ENCODE measurements at regions not wholly inside any gene's neighbourhood (a gene's known extent, or its start where the extent isn't known, plus 50 kb on each side); places are given as distances from the start of the nearest gene placed in this dataset.
"Not testable (repeated sequence)": the region's sequence is repeated elsewhere in the genome, so short reads cannot be mapped to it uniquely, and the experiment has no call there.

- DNase-seq: no peak
These were observed 63.7 kb upstream of the SYT4 start for GRCh38 chr18:43341014-43341413.

GRCh38 chr18:43350176-43350575 is 72.9 kb upstream of the SYT4 start:
- no peak for DNase-seq

DNA sequence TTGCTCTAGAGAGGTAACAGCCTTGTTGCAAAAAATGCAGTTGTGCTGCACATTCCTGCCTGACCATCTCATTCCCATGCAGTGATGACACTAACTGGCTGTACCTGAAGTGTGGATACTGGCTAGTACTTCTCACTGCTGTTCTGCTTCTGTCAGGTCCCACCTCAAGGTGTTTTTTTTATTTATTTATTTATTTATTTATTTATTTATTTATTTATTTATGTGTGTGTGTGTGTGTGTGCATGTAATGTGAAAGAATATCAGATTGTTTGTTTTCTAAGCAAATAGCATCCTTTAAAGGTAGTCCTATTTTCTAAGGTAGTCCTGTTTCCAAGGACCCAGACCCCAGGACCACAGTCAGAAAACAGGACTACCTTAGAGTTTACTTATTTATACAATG is 87.2 kb upstream of the SYT4 start:
- no peak for DNase-seq

DNA sequence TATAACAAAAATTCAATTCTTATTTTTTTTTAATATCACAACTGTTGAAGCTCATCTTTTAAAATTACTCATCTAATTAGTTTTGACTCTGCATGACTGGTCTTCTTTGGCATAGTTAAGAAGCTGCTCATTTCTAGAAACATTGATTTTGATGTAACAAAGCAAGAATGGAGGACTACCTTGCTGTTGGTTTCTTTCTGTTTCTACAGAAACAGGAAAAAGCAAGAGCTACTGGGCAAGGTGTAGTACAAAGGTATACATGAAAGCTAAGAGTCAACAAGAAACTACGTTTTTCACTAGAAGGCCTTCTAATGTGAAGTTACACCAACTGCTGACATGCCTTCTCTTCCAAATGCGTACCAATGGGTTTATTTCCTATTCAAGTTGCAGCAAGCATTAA is 90.6 kb upstream of the SYT4 start:
- DNase-seq: no peak

- not testable (repeated sequence) for DNase-seq
These were observed 92.0 kb upstream of the SYT4 start for GRCh38 chr18:43369311-43369710.

- no peak for DNase-seq
These were observed 95.5 kb upstream of the SYT4 start for GRCh38 chr18:43372773-43373172.

GRCh38 chr18:43380104-43380672 is 102.9 kb upstream of the SYT4 start:
- no peak for DNase-seq

DNA sequence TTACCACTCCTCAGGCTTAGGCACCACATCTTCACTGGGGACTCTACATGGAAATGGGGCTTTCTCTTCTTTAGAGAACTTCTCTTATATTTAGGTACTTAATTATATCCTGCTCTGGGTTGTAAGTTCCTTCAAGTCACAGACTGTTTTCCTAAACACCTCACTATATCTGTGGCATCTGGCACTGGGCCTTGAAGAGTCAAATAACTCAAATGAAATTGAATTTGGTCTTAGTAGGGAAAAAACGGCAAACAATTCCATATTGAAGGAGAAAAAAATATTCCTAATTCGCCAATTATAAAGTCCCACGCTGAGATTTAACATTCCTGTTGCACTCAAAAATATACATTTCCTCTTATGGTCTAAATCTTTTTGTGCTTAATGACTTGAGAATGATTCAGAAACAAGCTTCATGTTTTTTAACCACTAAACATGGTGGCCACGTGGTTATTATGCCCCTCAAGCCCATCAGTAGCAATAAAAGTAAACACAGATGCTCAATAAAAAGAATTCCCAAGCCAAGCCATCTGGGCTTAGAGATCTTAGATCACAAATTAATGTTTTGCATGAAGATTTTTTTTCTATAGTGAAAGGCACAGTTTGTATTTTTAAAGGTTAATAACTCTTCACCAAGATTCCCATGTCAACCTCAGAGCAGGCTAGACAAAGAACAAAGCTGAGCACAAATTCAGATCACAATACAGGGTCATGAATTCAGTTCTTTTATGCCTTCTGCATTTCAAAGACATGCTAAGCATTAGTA is 105.5 kb upstream of the SYT4 start:
- DNase-seq: no peak

DNA sequence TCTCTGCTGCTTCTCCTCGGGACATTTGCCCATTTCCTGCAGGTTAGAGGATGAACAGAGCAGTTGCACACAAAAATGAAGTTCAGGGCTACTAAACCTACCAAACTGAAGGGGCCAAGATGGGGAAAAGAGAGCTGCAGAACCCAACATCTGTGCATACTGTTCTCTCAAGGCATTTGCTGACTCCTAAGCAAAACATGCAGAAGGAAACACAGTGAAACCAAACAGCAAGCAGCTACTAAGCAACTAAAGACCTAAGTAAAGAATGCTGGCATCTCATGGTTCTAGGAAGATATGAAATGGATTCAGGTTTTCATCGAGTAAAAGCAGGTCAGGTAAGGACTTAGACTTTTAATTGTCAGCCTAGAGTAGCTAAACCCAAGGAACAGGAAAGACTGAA is 111.9 kb upstream of the SYT4 start:
- no peak for DNase-seq

DNA sequence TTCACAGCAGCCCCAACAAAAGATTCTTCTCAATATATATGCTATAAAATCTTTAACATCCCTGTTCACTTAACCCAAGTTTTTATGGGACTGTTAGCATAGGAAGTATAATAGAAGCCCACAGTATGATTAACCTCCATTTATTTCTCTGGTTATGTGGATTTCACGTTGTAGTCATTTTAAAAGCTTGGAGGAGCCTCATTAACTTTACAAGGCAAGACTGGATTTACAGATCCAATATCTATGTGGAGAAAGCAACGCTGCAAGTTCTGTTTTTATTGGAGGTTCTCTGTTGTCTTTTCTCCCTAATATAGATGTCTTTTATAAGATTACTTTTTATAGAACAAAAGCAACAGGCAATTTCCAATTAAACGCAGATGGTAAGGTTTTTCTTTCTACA is 114.9 kb upstream of the SYT4 start:
- DNase-seq: no peak

DNA sequence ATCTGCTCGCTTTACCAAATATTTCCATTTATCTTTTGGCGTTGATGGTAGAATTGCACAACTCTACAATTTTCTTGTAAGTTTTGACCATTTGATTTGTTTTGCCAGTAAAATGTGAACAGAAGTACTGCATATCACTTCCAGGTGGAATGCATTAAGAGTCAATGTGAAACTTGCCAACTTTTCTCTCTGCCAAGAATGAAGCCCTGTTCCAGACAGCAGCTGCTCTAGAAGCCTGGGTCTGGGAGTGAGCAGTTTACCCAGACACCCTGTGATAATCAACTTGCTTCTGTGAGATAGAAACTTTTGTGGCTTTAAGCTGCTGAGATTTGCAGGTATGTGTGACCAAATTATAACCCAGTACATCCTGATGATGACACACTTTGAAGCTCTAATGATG is 115.9 kb upstream of the SYT4 start:
- DNase-seq: no peak

DNA sequence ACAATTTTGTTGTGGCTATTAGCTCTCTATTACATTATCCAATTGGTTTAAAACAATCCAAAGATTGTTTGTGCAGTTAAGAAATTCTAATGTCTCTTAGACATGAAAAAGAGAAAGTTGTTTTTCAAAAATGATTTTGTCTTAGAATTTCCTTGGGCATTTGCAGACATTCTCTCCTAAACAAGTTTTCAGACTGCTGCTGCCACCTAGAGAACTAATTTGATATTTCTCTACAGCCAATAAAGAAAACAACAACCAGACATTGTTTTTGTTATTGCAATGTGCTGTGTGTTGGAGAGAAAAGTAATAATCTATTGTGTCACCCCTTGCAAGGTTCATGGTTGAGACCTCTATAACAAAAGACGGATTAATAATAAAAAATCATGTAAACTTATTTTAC is 119.0 kb upstream of the SYT4 start:
- no peak for DNase-seq

DNA sequence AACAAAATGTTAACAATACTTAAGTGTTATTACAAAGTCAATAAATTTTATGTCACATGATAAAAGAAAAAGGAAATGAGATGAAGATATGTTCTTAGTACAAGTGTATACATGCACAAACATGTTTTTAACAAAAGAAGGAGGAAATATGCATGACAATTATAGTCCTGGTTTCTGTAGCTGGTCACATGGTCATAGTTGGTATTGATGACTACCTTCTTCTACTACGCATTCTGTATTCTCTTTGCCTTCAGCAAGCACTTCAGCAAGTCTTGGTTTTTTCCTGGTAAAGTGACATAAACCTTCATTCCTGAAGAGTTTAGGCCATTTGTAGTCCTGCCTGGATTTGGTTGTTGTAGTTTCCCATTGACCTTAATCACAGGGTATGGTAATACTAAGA is 121.3 kb upstream of the SYT4 start:
- DNase-seq: no peak

DNA sequence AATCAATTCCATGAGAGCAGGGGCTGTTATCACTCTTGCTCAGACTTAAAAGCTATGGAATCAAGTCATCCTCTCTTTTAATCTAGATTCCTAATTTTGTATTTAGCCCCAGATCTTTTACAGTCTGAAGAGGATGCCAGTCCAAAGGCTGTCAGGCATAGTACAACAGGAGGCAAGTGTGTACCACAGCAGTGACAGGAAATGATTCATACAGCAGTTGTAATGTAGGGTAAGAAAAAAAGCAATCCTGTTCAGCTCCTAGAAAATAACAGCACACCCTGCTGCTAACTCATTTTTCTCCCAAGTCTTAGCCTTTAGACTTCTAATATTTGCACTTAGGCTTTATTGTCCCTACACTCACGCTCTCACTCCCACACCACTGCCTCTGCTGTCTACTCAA is 127.8 kb upstream of the SYT4 start:
- no peak for DNase-seq

DNA sequence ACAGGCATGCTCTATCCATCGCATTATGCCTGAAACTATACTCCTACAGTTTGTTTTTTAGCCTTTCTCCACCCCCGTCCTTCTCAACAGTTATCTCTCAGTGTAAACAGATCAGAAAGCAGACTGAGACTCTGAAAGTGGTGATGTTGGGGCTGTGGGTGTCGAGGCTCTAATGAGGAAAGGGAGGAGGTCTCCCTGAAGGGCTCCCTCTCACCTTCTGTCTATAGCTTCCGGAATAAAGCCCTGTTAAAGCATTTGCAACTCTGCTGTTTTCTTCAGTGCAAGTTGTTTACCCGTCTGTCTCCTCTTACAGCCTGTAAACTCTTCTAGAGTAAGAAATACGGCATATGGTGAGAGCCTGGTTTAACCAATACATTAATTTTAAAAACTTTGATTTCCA is 136.7 kb upstream of the SYT4 start:
- no peak for DNase-seq

DNA sequence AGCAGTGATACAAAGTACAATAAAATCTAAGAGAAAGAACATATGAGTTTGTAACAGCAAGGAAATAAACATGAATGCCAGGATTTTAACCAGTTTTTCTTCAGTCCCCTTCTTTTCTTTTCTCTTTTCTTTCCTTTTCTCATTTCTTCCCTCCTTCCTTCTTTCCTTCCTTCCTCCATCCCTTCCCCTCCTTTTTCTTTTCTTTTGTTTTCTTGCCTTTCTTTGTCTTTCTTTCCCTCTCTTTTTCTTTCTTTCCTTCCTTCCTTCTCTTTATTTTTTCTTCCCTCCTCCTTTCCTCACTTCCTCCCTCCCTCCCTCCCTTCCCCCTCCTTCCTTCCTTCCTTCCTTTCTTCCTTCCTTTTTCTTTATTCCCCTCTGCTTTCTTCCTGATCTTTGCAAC is 142.8 kb upstream of the SYT4 start:
- DNase-seq: no peak

GRCh38 chr18:43420950-43421349 is 143.7 kb upstream of the SYT4 start:
- no peak for DNase-seq

- no peak for DNase-seq
These were observed 145.2 kb upstream of the SYT4 start for GRCh38 chr18:43422518-43422917.

DNA sequence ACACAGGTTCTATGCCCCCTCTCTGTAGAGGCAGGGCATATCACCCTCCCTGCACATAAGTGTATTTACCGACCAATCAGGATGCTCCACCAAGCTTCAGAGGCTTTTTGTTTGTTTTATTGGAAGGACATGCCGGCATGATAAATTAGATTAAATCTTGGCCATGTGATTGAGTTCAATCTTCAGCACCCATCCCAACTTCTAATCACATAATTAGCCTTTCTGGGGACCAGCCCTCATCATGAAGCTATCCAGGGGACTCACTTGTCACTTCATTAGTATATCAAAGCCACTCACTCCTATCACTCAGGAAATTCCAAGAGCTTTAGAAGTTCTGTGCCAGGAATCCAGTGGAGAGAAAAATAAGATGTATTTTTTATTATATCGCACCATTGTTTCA is 158.6 kb upstream of the SYT4 start:
- DNase-seq: no peak

DNA sequence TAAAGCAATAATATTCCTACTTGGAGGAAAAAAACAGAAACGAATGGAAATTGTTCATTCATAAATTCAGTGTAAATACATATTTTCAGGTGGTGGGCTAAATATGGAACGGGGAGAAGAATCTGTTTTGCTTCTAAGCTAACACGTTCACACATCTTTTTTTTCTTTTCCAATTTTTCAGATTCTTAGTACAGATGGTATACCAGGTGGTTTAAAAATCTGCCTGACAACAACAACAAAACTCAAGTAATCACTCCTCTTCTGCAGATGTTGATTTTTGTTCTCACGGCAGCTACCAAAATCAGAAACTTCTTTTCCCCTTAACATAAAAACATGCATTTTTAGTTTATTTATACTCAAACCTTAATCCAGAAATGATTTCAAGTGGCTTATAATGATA is 164.8 kb upstream of the SYT4 start:
- no peak for DNase-seq

DNA sequence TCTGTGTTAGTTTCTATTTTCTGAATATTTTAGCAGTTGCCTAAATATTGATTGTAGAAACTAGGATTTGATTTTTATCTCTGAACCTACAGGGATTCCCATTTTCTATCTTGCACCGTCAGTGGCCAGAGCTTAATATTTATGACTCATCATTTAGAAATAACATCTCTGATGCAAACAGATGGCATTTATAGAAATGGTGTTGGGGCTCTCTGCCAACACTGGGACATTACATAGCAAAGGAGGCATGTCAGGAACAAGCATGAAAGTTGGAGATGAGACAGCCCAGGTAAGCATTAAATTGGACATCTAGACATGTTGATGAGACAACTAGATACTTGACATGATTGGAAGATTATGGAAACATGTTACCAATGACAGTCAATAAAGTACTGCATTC is 165.3 kb upstream of the SYT4 start:
- DNase-seq: no peak

GRCh38 chr18:43465483-43465882 is 188.2 kb upstream of the SYT4 start:
- DNase-seq: no peak

GRCh38 chr18:43471873-43472272 is 194.6 kb upstream of the SYT4 start:
- DNase-seq: no peak

- no peak for DNase-seq
These were observed 203.8 kb upstream of the SYT4 start for GRCh38 chr18:43481069-43481468.

DNA sequence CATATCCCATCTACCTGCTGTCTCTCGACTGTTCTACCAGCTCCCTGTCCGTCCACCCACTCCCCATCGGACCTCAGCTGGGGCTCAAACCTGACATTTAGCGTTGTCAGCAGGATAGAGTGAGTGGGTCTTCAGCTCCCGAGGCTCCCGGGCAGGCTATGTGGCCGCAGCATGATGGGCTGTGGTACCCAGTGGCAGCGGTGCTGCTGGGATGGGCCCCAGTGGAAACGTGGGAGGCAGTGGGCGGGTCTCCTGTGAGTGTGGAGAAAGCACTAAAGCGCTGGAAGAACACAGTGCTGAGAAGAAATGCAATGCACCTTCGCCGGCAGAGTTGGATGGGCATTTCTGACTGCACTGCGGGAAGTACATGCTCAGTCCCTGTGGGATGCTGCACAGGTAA is 204.8 kb upstream of the SYT4 start:
- DNase-seq: no peak
